K562 (cell line): ENCODE measurements at regions not wholly inside any gene's neighbourhood (a gene's known extent, or its start where the extent isn't known, plus 50 kb on each side); places are given as distances from the start of the nearest gene placed in this dataset.

ENCODE experiments used
- ATAC-seq: fragments of 200-7000 bp; cut with Tn5 transposase; 3 replicates; pipeline ENCODE4 v1.9.1; 2020; ENCODE audit warnings: moderate library complexity
- BruUV-seq: library from RNA; stranded (reverse); fragments of 400-500 nt; replicated peaks from 2 replicates; lab custom pipeline; 2021; lab: Mats Ljungman, UMichigan
- CTCF ChIA-PET: fragments of 300-600 bp; formaldehyde crosslinking; extraction: SDS; loops from one replicate; lab custom pipeline; 2021; ENCODE audit warnings: low intra/inter-chr PET ratio; lab: Yijun Ruan, JAX
- POLR2A ChIA-PET: fragments of 300-600, 350-650 bp; sonication (Branson Sonifier 250); formaldehyde crosslinking; extraction: SDS; loops from one replicate; lab custom pipeline; 2021; ENCODE audit warnings: antibody characterized with exemption, inconsistent platforms; lab: Yijun Ruan, JAX
- DNase-seq, 4 experiments: peaks; one replicate each; pipeline versions ENCODE4 v3.0.0 to v3.0.0-alpha.2; 2011 to 2018; ENCODE audit warnings: low spot score in 3 of 4, mixed read lengths in 3 of 4; ENCODE audit errors: extremely low read depth in 1 of 4
- FAIRE-seq: peaks from 2 replicates; lab custom pipeline; 2011; peaks lifted over from hg19 to GRCh38; lab: Jason Lieb, UNC
- H2AFZ ChIP-seq: 2 replicates; pipeline ENCODE4 v1.6.0; 2011; ENCODE audit warnings: low read depth, low read length, control low read depth, inconsistent platforms
- H3K27ac ChIP-seq: fragments of 200-600 bp; 3 replicates; pipeline ENCODE4 v1.8.0; 2011; ENCODE audit warnings: low read depth, mild to moderate bottlenecking, control low read depth, inconsistent platforms, low read length, moderate library complexity, mixed read lengths; ENCODE audit errors: extremely low read depth
- H3K27me3 ChIP-seq, 2 experiments: fragments of 300-600 bp in 1 of 2; 2 replicates in 1 of 2; 3 replicates in 1 of 2; pipeline versions ENCODE4 v1.6.0 to v1.8.0; 2011; ENCODE audit warnings: inconsistent platforms in 2 of 2, low read length in 2 of 2, mild to moderate bottlenecking in 1 of 2, mixed read lengths in 1 of 2, moderate library complexity in 1 of 2; ENCODE audit not compliant: control insufficient read depth in 2 of 2, insufficient read depth in 2 of 2
- H3K36me3 ChIP-seq: fragments of 300-600 bp; 3 replicates; pipeline ENCODE4 v1.8.0; 2011; ENCODE audit warnings: mild to moderate bottlenecking, low read length, inconsistent platforms; ENCODE audit not compliant: control insufficient read depth, insufficient read depth
- H3K4me1 ChIP-seq, 2 experiments: fragments of 200-600 bp in 1 of 2; replicated peaks in 1 of 2; 2 replicates in 1 of 2; 3 replicates in 1 of 2; pipeline versions ENCODE4 v1.5.1 to v1.8.0; 2011; ENCODE audit warnings: inconsistent platforms in 2 of 2, low read length in 2 of 2, mild to moderate bottlenecking in 1 of 2, mixed read lengths in 1 of 2, moderate library complexity in 1 of 2; ENCODE audit not compliant: control insufficient read depth in 2 of 2, insufficient read depth in 2 of 2
- H3K4me2 ChIP-seq: 2 replicates; pipeline ENCODE4 v1.6.1; 2011; ENCODE audit warnings: low read length, control low read depth, inconsistent platforms, mixed read lengths; ENCODE audit not compliant: insufficient read depth
- H3K4me3 ChIP-seq: fragments of 200-600 bp; sonication (generic), shearing (Covaris generic); 2 replicates; pipeline ENCODE4 v1.5.1; 2016; ENCODE audit warnings: control low read depth, inconsistent platforms
- H3K79me2 ChIP-seq: fragments of 200-600 bp; 3 replicates; pipeline ENCODE4 v1.8.0; 2011; ENCODE audit warnings: low read length, inconsistent platforms; ENCODE audit not compliant: control insufficient read depth, insufficient read depth
- H3K9ac ChIP-seq, 2 experiments: 2 replicates each; pipeline versions ENCODE4 v1.6.0 to v1.6.1; 2011; ENCODE audit warnings: low read depth in 2 of 2, low read length in 2 of 2, control low read depth in 1 of 2, inconsistent platforms in 1 of 2, mild to moderate bottlenecking in 1 of 2, mixed read lengths in 1 of 2; ENCODE audit not compliant: insufficient read depth in 1 of 2
- H3K9me1 ChIP-seq: one replicate; pipeline ENCODE4 v1.6.0; 2011; ENCODE audit warnings: inconsistent platforms, mild to moderate bottlenecking, low read length, moderate library complexity; ENCODE audit not compliant: control insufficient read depth, insufficient read depth
- H3K9me3 ChIP-seq: replicated peaks from 2 replicates; pipeline ENCODE4 v1.5.1; 2011; ENCODE audit warnings: low read depth, low read length, inconsistent platforms; ENCODE audit not compliant: control insufficient read depth, insufficient read depth
- H4K20me1 ChIP-seq: replicated peaks from 2 replicates; pipeline ENCODE4 v1.6.1; 2011; ENCODE audit warnings: low read length, inconsistent platforms, mixed read lengths; ENCODE audit not compliant: control insufficient read depth, insufficient read depth
- RERE ChIP-seq: sonication (generic); formaldehyde crosslinking; IDR thresholded peaks from 2 replicates; pipeline ENCODE4 v1.8.0; 2023; ENCODE audit warnings: missing genetic modification reagents, mild to moderate bottlenecking, borderline replicate concordance
- in situ Hi-C: fragments of 300-500 bp; cut with MboI; formaldehyde crosslinking; loops from 4 replicates; pipeline ENCODE4 v1.15.0; 2018; ENCODE audit warnings: inconsistent platforms, mixed read lengths
- intact Hi-C: fragments of 100-400 bp; cut with micrococcal nuclease; formaldehyde crosslinking; loops from 2 replicates; pipeline ENCODE4 v1.14.2; 2022

DNA sequence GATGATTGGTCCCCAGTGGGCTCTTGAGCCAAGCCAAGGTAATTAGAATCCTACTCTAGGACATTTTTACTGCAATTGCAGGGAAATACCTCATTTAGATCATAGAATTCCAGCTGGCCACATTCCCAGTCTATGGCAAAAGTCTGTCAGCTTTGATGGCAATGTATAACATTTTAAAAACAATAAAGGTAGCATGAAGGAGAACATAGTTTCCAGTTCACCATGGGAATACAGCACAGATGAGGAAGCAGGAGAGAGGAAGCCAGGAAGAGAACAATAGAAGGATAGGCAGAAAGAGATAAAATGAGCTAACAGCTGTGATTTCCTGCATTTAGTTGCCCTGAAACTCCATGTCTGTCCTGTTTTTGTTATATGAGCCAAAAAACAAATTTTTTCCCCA is 897.3 kb upstream of the DDX18 start:
- Histone ChIP-seq H2AFZ (no peak overlapping the region), H3K9me3 (no peaks in the 10 kb centered on the region), H3K27me3 (no peaks in the 10 kb centered on the region), H3K36me3 (no peaks in the 10 kb centered on the region), H3K4me1 (no peaks in the 10 kb centered on the region), H4K20me1 (no peaks in the 10 kb centered on the region), H3K79me2 (no peaks in the 10 kb centered on the region), H3K9me1 (no peaks in the 10 kb centered on the region), H3K9ac (no peak overlapping the region), H3K4me3 (no peak overlapping the region), H3K4me2 (no peak overlapping the region), H3K27ac (no peak overlapping the region)
- ATAC-seq (no peak), DNase-seq (no peak), FAIRE-seq (no peak)
- TF ChIP-seq RERE (CRISPR knock-in tag), result no peak
- intact Hi-C loops (no loop called here), in situ Hi-C loops (no loop called here)
- BruUV-seq, result no TSS peak
- ChIA-PET POLR2A (no interaction called here), CTCF (no interaction called here)
